MM.1S (cell line): ENCODE measurements at regions not wholly inside any gene's neighbourhood (a gene's known extent, or its start where the extent isn't known, plus 50 kb on each side); places are given as distances from the start of the nearest gene placed in this dataset.

ENCODE experiments used
- DNase-seq: peaks from one replicate; pipeline ENCODE4 v3.0.0-alpha.2; 2015
- H2AFZ ChIP-seq: fragments of 300-600 bp; sonication (generic); 2 replicates; pipeline ENCODE4 v1.6.0; 2016; ENCODE audit warnings: antibody characterized with exemption, low read length
- H3F3A ChIP-seq: fragments of 300-600 bp; sonication (generic); 2 replicates; pipeline ENCODE4 v1.6.1; 2016; ENCODE audit warnings: mild to moderate bottlenecking, antibody characterized with exemption, low read length, moderate library complexity, mixed read lengths; ENCODE audit not compliant: insufficient read depth
- H3K27ac ChIP-seq: fragments of 300-600 bp; sonication (generic); 2 replicates; pipeline ENCODE4 v1.5.1; 2016; ENCODE audit warnings: mild to moderate bottlenecking, low read length
- H3K27me3 ChIP-seq: fragments of 300-600 bp; sonication (generic); replicated peaks from 2 replicates; pipeline ENCODE4 v1.6.0; 2016; ENCODE audit warnings: low read length; ENCODE audit not compliant: insufficient read depth
- H3K36me3 ChIP-seq: fragments of 300-600 bp; sonication (generic); replicated peaks from 2 replicates; pipeline ENCODE4 v1.6.1; 2016; ENCODE audit warnings: mild to moderate bottlenecking, low read length, mixed read lengths; ENCODE audit not compliant: insufficient read depth
- H3K4me1 ChIP-seq: fragments of 300-600 bp; sonication (generic); 2 replicates; pipeline ENCODE4 v1.6.1; 2016; ENCODE audit warnings: low read length, mixed read lengths
- H3K4me2 ChIP-seq: fragments of 300-600 bp; sonication (generic); 2 replicates; pipeline ENCODE4 v1.6.0; 2016; ENCODE audit warnings: low read depth, low read length
- H3K4me3 ChIP-seq: fragments of 300-600 bp; sonication (generic); 2 replicates; pipeline ENCODE4 v1.5.1; 2016; ENCODE audit warnings: low read length, mixed read lengths
- H3K79me2 ChIP-seq: fragments of 300-600 bp; sonication (generic); 2 replicates; pipeline ENCODE4 v1.6.1; 2016; ENCODE audit warnings: mixed run types, low read length, mixed read lengths
- H3K9ac ChIP-seq: fragments of 300-600 bp; sonication (generic); 2 replicates; pipeline ENCODE4 v1.6.1; 2016; ENCODE audit warnings: low read length, mixed read lengths
- H3K9me2 ChIP-seq: fragments of 300-600 bp; sonication (generic); replicated peaks from 2 replicates; pipeline ENCODE4 v1.6.1; 2016; ENCODE audit warnings: mild to moderate bottlenecking, low read length, mixed read lengths; ENCODE audit not compliant: insufficient read depth
- H3K9me3 ChIP-seq: fragments of 300-600 bp; sonication (generic); replicated peaks from 2 replicates; pipeline ENCODE4 v1.6.1; 2016; ENCODE audit warnings: mild to moderate bottlenecking, low read length, mixed read lengths; ENCODE audit not compliant: insufficient read depth
- H4K20me1 ChIP-seq: fragments of 300-600 bp; sonication (generic); 2 replicates; pipeline ENCODE4 v1.6.1; 2016; ENCODE audit warnings: mild to moderate bottlenecking, low read length, moderate library complexity, mixed read lengths; ENCODE audit not compliant: insufficient read depth
- CTCF ChIP-seq: fragments of 300-600 bp; sonication (generic); IDR thresholded peaks from 2 replicates; pipeline ENCODE4 v1.5.1; 2016; ENCODE audit warnings: antibody characterized with exemption, low read length, mixed read lengths
- EZH2 ChIP-seq: fragments of 300-600 bp; sonication (generic); optimal IDR thresholded peaks from 2 replicates; pipeline ENCODE3; 2017; ENCODE audit warnings: low read depth, mild to moderate bottlenecking, antibody characterized with exemption, low read length, mixed read lengths
- EZH2phosphoT487 ChIP-seq: fragments of 300-600 bp; sonication (generic); IDR thresholded peaks from 2 replicates; pipeline ENCODE4 v1.6.1; 2018; ENCODE audit warnings: antibody characterized with exemption, low read length

DNA sequence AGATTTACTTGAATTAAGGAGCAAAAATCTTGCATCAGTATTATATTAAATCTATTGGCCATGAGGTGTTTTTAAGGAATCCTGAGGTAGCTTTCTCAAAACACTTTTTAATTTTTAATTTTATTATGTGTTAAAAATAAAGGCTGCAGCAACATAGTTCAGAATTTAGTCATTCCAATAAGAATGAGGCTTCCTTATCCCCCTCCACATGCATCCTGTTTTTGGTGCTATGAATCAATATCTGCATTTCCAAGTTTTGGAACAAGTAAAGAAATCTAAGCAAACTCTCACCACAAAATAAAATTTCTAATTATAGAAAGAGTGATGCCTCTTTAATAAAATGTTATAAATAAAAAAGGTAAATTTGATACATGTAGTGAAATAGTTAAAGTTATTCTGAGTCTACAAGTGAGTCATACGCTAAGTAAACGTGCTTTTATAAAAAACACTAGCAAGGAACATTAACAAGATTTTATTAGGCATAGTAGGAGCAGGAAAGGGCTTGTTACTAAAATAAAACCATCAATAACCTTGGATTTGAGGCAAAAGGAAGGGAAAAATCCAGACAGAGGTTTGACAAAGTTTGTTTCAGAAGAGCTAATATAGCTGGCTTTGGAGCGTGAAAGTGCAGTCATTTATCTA lies 1218.0 kb downstream of the NSUN3 start:
- TF ChIP-seq EZH2phosphoT487 = no peak
- TF ChIP-seq EZH2 = no peak
- no peak for TF ChIP-seq CTCF
- Histone ChIP-seq H3K79me2 (no peaks in the 10 kb centered on the region), H3K27me3 (no peaks in the 10 kb centered on the region), H3K9me2 (no peaks in the 10 kb centered on the region), H3K27ac (no peak overlapping the region), H2AFZ (no peak overlapping the region), H3F3A (no peaks in the 10 kb centered on the region), H3K9ac (no peak overlapping the region), H3K9me3 (no peaks in the 10 kb centered on the region), H3K4me1 (no peaks in the 10 kb centered on the region), H3K4me3 (no peak overlapping the region), H3K36me3 (no peaks in the 10 kb centered on the region), H4K20me1 (no peaks in the 10 kb centered on the region), H3K4me2 (no peak overlapping the region)
- no peak for DNase-seq

GRCh38 chr3:95289295-95289694 lies 1226.4 kb downstream of the NSUN3 start:
- Histone ChIP-seq H3K4me2 (no peak overlapping the region), H3K4me1 (no peaks in the 10 kb centered on the region), H3F3A (no peaks in the 10 kb centered on the region), H4K20me1 (no peaks in the 10 kb centered on the region), H3K27me3 (no peaks in the 10 kb centered on the region), H3K79me2 (no peaks in the 10 kb centered on the region), H3K9me3 (no peaks in the 10 kb centered on the region), H3K9ac (no peak overlapping the region), H3K27ac (no peak overlapping the region), H2AFZ (no peak overlapping the region), H3K4me3 (no peak overlapping the region), H3K36me3 (no peaks in the 10 kb centered on the region), H3K9me2 (no peaks in the 10 kb centered on the region)
- no peak for TF ChIP-seq EZH2phosphoT487
- TF ChIP-seq EZH2 = no peak
- TF ChIP-seq CTCF = no peak
- DNase-seq = no peak

GRCh38 chr3:95297581-95297980 lies 1234.7 kb downstream of the NSUN3 start:
- TF ChIP-seq EZH2 (no peak), EZH2phosphoT487 (no peak), CTCF (no peak)
- no peaks in the 10 kb centered on the region for H3K4me1 ChIP-seq
- H3K4me2 ChIP-seq = no peak overlapping the region
- H3K9me3 ChIP-seq = no peaks in the 10 kb centered on the region
- no peak overlapping the region for H3K27ac ChIP-seq
- no peaks in the 10 kb centered on the region for H3K9me2 ChIP-seq
- H3K4me3 ChIP-seq = no peak overlapping the region
- no peaks in the 10 kb centered on the region for H4K20me1 ChIP-seq
- no peaks in the 10 kb centered on the region for H3F3A ChIP-seq
- no peak for DNase-seq
- no peaks in the 10 kb centered on the region for H3K79me2 ChIP-seq
- H3K27me3 ChIP-seq = no peaks in the 10 kb centered on the region
- H3K36me3 ChIP-seq = no peaks in the 10 kb centered on the region
- H2AFZ ChIP-seq = no peak overlapping the region
- H3K9ac ChIP-seq = no peak overlapping the region
